GM18508 (cell line): ENCODE measurements at regions not wholly inside any gene's neighbourhood (a gene's known extent, or its start where the extent isn't known, plus 50 kb on each side); places are given as distances from the start of the nearest gene placed in this dataset.

ENCODE experiments used
- ATAC-seq: cut with Tn5 transposase; IDR thresholded peaks from one replicate; pipeline ENCODE4 v1.9.1; 2021; ENCODE audit warnings: moderate number of reproducible peaks; ENCODE audit not compliant: insufficient read depth, unreplicated experiment

DNA sequence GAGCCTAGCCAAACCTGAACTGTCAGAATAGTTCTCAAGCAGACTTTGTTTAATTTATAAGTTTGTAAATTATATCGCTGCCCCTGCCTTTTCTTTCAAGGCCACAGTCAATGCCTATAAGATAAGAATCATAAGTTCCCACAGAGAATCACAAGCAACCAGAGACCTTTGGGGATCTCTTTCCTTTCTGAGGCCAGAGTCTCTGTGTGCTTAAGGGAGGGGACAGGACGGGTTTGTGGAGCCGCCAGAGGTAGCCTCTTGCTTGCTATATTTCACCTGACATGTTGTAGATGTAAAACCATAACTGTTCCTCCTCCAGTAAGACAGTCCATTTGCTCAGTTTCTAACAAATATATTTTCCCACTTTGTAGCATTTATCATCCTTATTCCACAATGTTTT lies 458.8 kb downstream of the RFC3 start:
- no peak for ATAC-seq

GRCh38 chr13:34277936-34278335 lies 460.0 kb downstream of the RFC3 start:
- ATAC-seq = no peak

GRCh38 chr13:34278780-34279179 lies 460.8 kb downstream of the RFC3 start:
- ATAC-seq = no peak

GRCh38 chr13:34290661-34291060 lies 472.7 kb downstream of the RFC3 start:
- no peak for ATAC-seq

GRCh38 chr13:34294483-34295129 lies 476.7 kb downstream of the RFC3 start:
- ATAC-seq = no peak

- ATAC-seq = no peak
Measured at GRCh38 chr13:34300559-34300958, 482.6 kb downstream of the RFC3 start.

GRCh38 chr13:34302596-34302995 lies 484.6 kb downstream of the RFC3 start:
- ATAC-seq = no peak

- no peak for ATAC-seq
Measured at GRCh38 chr13:34303346-34303745, 485.4 kb downstream of the RFC3 start.

GRCh38 chr13:34307607-34308006 lies 489.7 kb downstream of the RFC3 start:
- ATAC-seq = no peak

DNA sequence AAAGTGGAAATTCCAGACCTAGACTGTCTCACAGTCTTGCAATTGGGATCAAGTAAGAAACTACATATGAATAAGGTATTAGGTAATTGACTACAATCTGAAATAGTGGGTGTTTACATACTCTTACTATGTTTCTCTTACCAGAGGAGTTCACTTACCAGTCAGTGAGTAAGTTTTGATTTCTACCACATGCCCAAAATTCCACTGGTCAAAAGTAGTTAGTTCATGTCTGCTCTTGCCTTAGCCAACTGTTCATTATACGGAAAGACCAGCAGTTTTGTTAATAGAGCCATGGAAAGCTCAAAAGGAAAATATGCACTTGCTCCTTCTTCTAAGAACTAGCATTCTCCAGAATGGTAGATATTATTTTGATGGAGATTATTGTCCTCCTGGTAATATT lies 490.8 kb downstream of the RFC3 start:
- ATAC-seq = no peak

GRCh38 chr13:34310539-34310938 lies 492.6 kb downstream of the RFC3 start:
- ATAC-seq = no peak

- ATAC-seq = no peak
Measured at GRCh38 chr13:34311251-34311650, 493.3 kb downstream of the RFC3 start.

- ATAC-seq = no peak
Measured at GRCh38 chr13:34312578-34312977, 494.6 kb downstream of the RFC3 start.

GRCh38 chr13:34320084-34320483 lies 502.1 kb downstream of the RFC3 start:
- no peak for ATAC-seq

DNA sequence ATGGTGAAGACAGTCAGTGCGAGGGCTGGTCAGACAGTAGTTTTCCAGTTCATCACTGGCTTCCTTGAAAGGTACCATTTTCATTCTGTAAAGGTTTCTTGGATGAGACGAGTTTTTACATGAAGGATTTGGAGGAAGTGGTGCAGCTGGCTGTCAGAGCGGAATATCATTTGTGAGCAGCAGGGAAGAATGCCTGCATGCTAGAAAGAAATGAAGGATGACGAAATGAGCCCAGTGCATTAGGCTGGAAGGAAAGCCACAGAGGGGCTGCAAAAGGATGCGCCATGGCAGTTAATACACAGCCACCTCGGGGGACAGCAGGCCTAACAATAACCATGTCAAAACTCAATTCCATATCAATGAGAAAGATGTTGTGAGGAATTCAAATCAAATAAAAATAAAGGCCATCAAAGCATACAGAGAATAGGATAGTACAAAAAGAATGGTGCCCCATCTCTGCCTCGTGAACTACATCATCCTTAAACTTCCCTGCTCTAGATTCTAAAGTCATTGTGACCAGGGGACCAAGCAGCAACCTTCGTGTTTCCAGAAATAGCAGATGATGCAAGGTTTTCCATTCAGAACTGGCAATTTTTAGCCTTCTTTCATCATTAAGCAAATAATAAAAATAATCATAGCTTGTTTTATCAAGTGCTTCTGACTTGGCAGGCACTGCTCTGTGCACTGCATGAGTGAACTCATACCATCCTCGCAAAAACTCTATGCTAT lies 504.2 kb downstream of the RFC3 start:
- no peak for ATAC-seq

DNA sequence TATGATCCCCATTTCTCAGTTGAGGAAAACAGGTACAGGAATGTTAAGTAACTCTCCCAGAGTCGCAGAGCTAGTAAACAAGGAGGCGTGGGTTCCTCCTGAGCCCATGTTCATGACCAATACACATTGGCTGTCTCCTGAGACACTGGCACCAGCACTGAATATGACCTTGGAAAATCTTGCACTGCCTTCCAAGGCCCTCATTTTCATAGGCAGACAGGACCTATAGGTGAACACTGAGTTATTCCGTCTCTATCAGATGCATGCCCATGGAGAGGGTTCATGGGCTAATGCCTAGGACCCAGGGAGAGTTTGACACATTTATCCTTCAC lies 504.8 kb downstream of the RFC3 start:
- ATAC-seq = no peak

DNA sequence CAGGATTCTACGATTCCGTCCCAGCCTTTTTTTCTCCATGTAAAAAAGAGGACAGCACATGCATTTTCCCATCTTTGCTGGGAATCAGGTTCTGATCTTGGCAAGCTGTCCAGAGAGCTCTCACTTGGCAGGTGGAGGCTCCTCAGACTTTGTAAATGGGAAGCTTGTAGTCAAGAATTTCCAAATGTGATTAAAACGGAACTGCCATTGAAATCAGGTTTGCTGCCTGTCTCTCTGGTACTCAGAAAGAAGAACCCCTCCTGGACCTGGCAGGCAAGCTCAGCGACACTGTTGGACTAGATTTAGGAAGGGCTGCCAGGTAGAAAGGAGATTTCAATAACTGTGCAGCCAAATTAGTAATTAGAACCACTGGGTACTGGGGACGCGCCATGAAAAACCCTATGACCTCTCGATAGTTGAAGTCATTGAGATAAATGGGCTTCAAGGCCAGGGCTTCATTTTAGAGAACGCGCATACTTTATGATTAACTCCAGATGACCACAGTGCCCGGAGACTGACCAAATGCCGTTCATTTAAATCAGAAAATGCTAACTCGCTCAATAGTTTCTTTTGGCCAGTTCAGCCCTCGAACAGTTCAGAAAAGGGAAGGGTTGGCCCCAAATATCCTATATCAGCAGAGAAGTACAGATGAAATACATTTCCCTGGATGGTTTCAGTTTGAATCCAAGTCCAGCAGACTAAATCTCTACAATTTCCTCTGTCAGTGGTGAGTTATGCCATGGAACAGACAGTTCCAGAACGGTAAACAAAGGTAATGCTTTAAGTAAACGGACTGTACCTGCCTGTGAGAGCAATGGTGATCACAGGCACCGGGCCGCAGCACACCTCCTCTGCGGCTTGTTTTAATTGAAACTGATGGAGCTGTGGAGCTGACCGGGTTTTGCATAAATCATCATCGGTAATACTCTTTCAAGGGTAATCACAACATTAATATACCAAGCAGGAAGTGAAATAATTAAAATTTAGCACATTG lies 517.4 kb downstream of the RFC3 start:
- no peak for ATAC-seq

GRCh38 chr13:34338102-34338501 lies 520.2 kb downstream of the RFC3 start:
- ATAC-seq = no peak

- ATAC-seq = no peak
Measured at GRCh38 chr13:34340534-34340933, 522.6 kb downstream of the RFC3 start.

DNA sequence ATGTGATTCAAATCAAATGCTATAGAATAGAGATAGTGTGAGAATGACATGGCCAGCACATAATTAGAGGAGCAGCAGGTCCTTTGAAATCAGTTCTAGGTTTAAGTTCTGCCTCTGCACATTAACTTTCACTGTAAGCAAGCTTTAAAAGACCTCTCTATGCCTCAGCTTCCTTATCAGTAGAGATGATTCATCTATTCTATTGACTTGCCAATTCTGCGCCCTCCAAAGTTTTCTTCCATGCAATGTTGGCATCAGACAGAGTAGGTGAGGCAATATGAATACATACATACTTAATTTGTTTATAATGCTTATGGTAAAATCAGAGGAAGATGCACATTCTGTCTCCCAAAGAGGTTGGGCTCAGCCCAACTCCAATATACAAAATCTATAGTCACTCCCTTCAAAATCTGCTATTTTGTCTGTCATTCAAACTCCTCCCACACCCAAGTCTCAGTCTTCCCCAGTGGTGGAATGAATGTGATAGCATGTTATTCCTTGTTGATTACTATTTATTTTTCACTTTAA lies 525.5 kb downstream of the RFC3 start:
- ATAC-seq = no peak

DNA sequence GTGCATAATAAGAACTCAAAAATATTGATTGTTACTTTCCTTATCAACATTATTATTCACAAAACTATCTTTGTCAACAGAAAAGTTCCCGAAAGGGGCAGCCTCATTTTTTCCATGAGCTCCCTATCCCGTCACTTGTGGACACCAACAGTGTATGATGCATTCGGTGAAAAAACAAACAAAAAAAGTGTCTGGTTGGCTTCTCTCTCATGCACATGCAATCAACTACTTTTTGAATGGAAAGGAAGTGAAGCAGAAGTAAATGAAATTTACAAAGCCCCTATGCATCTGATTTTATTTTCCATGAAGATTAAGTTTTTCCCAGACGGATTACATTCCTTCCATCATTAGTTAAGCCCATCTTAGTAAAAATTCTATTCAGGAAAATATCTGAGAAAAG lies 526.9 kb downstream of the RFC3 start:
- no peak for ATAC-seq
